Trophoblast cell (in vitro differentiated cells and primary cell): ENCODE measurements at regions not wholly inside any gene's neighbourhood (a gene's known extent, or its start where the extent isn't known, plus 50 kb on each side); places are given as distances from the start of the nearest gene placed in this dataset.

Experiments used
- DNase-seq, 2 donors: peaks; one replicate each; pipeline ENCODE4 v3.0.0-alpha.2; 2016
- H2AFZ ChIP-seq: 2 replicates; pipeline ENCODE4 v1.6.1; 2013; ENCODE audit warnings: low read length, moderate library complexity, mild to moderate bottlenecking; ENCODE audit not compliant: insufficient read depth, poor library complexity
- H2AK5ac ChIP-seq: 2 replicates; pipeline ENCODE4 v1.6.1; 2013; ENCODE audit warnings: mild to moderate bottlenecking, low read length
- H2BK120ac ChIP-seq: 2 replicates; pipeline ENCODE4 v1.6.1; 2013; ENCODE audit warnings: low read length, mild to moderate bottlenecking, moderate library complexity; ENCODE audit not compliant: insufficient read depth, poor library complexity
- H2BK12ac ChIP-seq: 2 replicates; pipeline ENCODE4 v1.6.1; 2013; ENCODE audit warnings: mild to moderate bottlenecking, low read length, moderate library complexity
- H2BK5ac ChIP-seq: 2 replicates; pipeline ENCODE4 v1.6.1; 2013; ENCODE audit warnings: low read length, low read depth, moderate library complexity, mild to moderate bottlenecking; ENCODE audit not compliant: poor library complexity
- H3K14ac ChIP-seq: 2 replicates; pipeline ENCODE4 v1.6.1; 2013; ENCODE audit warnings: mild to moderate bottlenecking, low read length
- H3K18ac ChIP-seq: 2 replicates; pipeline ENCODE4 v1.6.1; 2013; ENCODE audit warnings: mild to moderate bottlenecking, low read length
- H3K23ac ChIP-seq: 2 replicates; pipeline ENCODE4 v1.6.1; 2013; ENCODE audit warnings: low read length
- H3K27ac ChIP-seq: 2 replicates; pipeline ENCODE4 v1.5.1; 2013; ENCODE audit warnings: low read depth, mild to moderate bottlenecking, inconsistent platforms, low read length, moderate library complexity
- H3K27me3 ChIP-seq: 2 replicates; pipeline ENCODE4 v1.6.1; 2013; ENCODE audit warnings: inconsistent platforms, mild to moderate bottlenecking, low read length, moderate library complexity; ENCODE audit not compliant: insufficient read depth
- H3K36me3 ChIP-seq, 2 experiments: 1 replicate in 1 of 2; 2 replicates in 1 of 2; pipeline ENCODE4 v1.6.1; 2013; ENCODE audit warnings: low read length in 2 of 2, mild to moderate bottlenecking in 2 of 2, moderate library complexity in 1 of 2; ENCODE audit not compliant: insufficient read depth in 2 of 2, control insufficient read depth in 1 of 2
- H3K4ac ChIP-seq: 2 replicates; pipeline ENCODE4 v1.6.1; 2013; ENCODE audit warnings: low read depth, mild to moderate bottlenecking, low read length, moderate library complexity
- H3K4me1 ChIP-seq, 2 experiments: 1 replicate in 1 of 2; 2 replicates in 1 of 2; pipeline ENCODE4 v1.6.1; 2013; ENCODE audit warnings: low read length in 2 of 2, mild to moderate bottlenecking in 2 of 2, moderate library complexity in 1 of 2; ENCODE audit not compliant: insufficient read depth in 2 of 2, control insufficient read depth in 1 of 2
- H3K4me2 ChIP-seq: 2 replicates; pipeline ENCODE4 v1.6.1; 2013; ENCODE audit warnings: inconsistent platforms, mild to moderate bottlenecking, low read length, moderate library complexity
- H3K4me3 ChIP-seq: 2 replicates; pipeline ENCODE4 v1.5.1; 2013; ENCODE audit warnings: mild to moderate bottlenecking, low read depth, low read length, inconsistent platforms
- H3K79me1 ChIP-seq: one replicate; pipeline ENCODE4 v1.6.1; 2013; ENCODE audit warnings: low read length
- H3K79me2 ChIP-seq: 2 replicates; pipeline ENCODE4 v1.6.1; 2013; ENCODE audit warnings: low read length, mild to moderate bottlenecking; ENCODE audit not compliant: control insufficient read depth, insufficient read depth, poor library complexity
- H3K9ac ChIP-seq: 2 replicates; pipeline ENCODE4 v1.6.1; 2013; ENCODE audit warnings: mild to moderate bottlenecking, low read length
- H3K9me3 ChIP-seq: 2 replicates; pipeline ENCODE4 v1.6.1; 2013; ENCODE audit warnings: low read depth, mild to moderate bottlenecking, control low read depth, inconsistent platforms, low read length; ENCODE audit not compliant: insufficient read depth
- H4K12ac ChIP-seq: 2 replicates; pipeline ENCODE4 v1.6.1; 2013; ENCODE audit warnings: low read depth, mild to moderate bottlenecking, low read length, moderate library complexity
- H4K8ac ChIP-seq: 2 replicates; pipeline ENCODE4 v1.6.1; 2013; ENCODE audit warnings: low read depth, mild to moderate bottlenecking, low read length, moderate library complexity
- H4K91ac ChIP-seq: one replicate; pipeline ENCODE4 v1.6.1; 2013; ENCODE audit warnings: low read depth, mild to moderate bottlenecking, low read length, moderate library complexity
- WGBS: extraction: QIAGEN DNeasy Blood & Tissue Kit; methylation state at CpG from one replicate; pipeline ENCODE4 v1.1.7; 2013; ENCODE audit warnings: missing lambda C conversion rate; ENCODE audit not compliant: insufficient read length, insufficient coverage; ENCODE audit errors: extremely low coverage; 5-methylcytosine and 5-hydroxymethylcytosine counted together

- H3K36me3 ChIP-seq: no peaks in the 10 kb centered on the region
- H3K9ac ChIP-seq: no peak overlapping the region
- no peak overlapping the region for H4K91ac ChIP-seq
- H2BK5ac ChIP-seq: no peak overlapping the region
- H3K27me3 ChIP-seq: no peaks in the 10 kb centered on the region
- H2AK5ac ChIP-seq: no peak overlapping the region
- no peak overlapping the region for H2BK120ac ChIP-seq
- no peak overlapping the region for H2BK12ac ChIP-seq
- H3K4me3 ChIP-seq: no peak overlapping the region
- no peak overlapping the region for H3K14ac ChIP-seq
- peak in 1 of 2 donors; percentile 20 for DNase-seq
- H3K27ac ChIP-seq: no peak overlapping the region
- no peak overlapping the region for H3K4me2 ChIP-seq
- no peaks in the 10 kb centered on the region for H3K9me3 ChIP-seq
- H4K12ac ChIP-seq: no peak overlapping the region
- no CpG with 5 or more reads among the region's 2 CpGs for WGBS
- no peak overlapping the region for H4K8ac ChIP-seq
- no peaks in the 10 kb centered on the region for H3K4me1 ChIP-seq
- H3K18ac ChIP-seq: no peak overlapping the region
- H3K23ac ChIP-seq: no peak overlapping the region
- no peaks in the 10 kb centered on the region for H3K79me2 ChIP-seq
- no peaks in the 10 kb centered on the region for H3K79me1 ChIP-seq
- H2AFZ ChIP-seq: no peak overlapping the region
- no peak overlapping the region for H3K4ac ChIP-seq
These were observed 62.2 kb downstream of the SPANXN3 start for GRCh38 chrX:143455046-143455445.

GRCh38 chrX:143437439-143437838, 79.8 kb downstream of the SPANXN3 start:
- WGBS: no CpG with 5 or more reads among the region's 7 CpGs
- H3K79me1 ChIP-seq: no peaks in the 10 kb centered on the region
- H2AK5ac ChIP-seq: no peak overlapping the region
- no peaks in the 10 kb centered on the region for H3K9me3 ChIP-seq
- no peak overlapping the region for H2BK12ac ChIP-seq
- H4K8ac ChIP-seq: no peak overlapping the region
- no peak overlapping the region for H2AFZ ChIP-seq
- H3K4me1 ChIP-seq: no peaks in the 10 kb centered on the region
- H3K14ac ChIP-seq: no peak overlapping the region
- peak in 1 of 2 donors; percentile 11 for DNase-seq
- no peaks in the 10 kb centered on the region for H3K36me3 ChIP-seq
- no peaks in the 10 kb centered on the region for H3K79me2 ChIP-seq
- no peak overlapping the region for H4K91ac ChIP-seq
- no peak overlapping the region for H3K9ac ChIP-seq
- no peaks in the 10 kb centered on the region for H3K27me3 ChIP-seq
- no peak overlapping the region for H3K27ac ChIP-seq
- H3K4me2 ChIP-seq: no peak overlapping the region
- H2BK120ac ChIP-seq: no peak overlapping the region
- no peak overlapping the region for H3K4ac ChIP-seq
- H2BK5ac ChIP-seq: no peak overlapping the region
- H3K4me3 ChIP-seq: no peak overlapping the region
- no peak overlapping the region for H3K18ac ChIP-seq
- no peak overlapping the region for H4K12ac ChIP-seq
- no peak overlapping the region for H3K23ac ChIP-seq

GRCh38 chrX:143435916-143436315, 81.4 kb downstream of the SPANXN3 start:
- Histone ChIP-seq H3K27me3 (no peaks in the 10 kb centered on the region), H2BK120ac (no peak overlapping the region), H4K91ac (no peak overlapping the region), H3K36me3 (no peaks in the 10 kb centered on the region), H2AK5ac (no peak overlapping the region), H4K8ac (no peak overlapping the region), H3K4me1 (no peaks in the 10 kb centered on the region), H3K18ac (no peak overlapping the region), H3K23ac (no peak overlapping the region), H3K79me1 (no peaks in the 10 kb centered on the region), H3K9me3 (no peaks in the 10 kb centered on the region), H3K4ac (no peak overlapping the region), H3K4me2 (no peak overlapping the region), H2BK5ac (no peak overlapping the region), H2AFZ (no peak overlapping the region), H3K79me2 (no peaks in the 10 kb centered on the region), H3K27ac (no peak overlapping the region), H3K9ac (no peak overlapping the region), H4K12ac (no peak overlapping the region), H3K14ac (no peak overlapping the region), H2BK12ac (no peak overlapping the region), H3K4me3 (no peak overlapping the region)
- DNase-seq: no peak
- WGBS: no CpG with 5 or more reads among the region's 2 CpGs

GRCh38 chrX:143429811-143430210, 87.5 kb downstream of the SPANXN3 start:
- no peak overlapping the region for H2BK12ac ChIP-seq
- H3K14ac ChIP-seq: no peak overlapping the region
- no peak overlapping the region for H4K12ac ChIP-seq
- H3K4me3 ChIP-seq: no peak overlapping the region
- no peak overlapping the region for H4K8ac ChIP-seq
- H3K79me2 ChIP-seq: no peaks in the 10 kb centered on the region
- H2BK5ac ChIP-seq: no peak overlapping the region
- no peak overlapping the region for H3K4ac ChIP-seq
- H3K9ac ChIP-seq: no peak overlapping the region
- H3K27me3 ChIP-seq: no peaks in the 10 kb centered on the region
- no peak overlapping the region for H3K27ac ChIP-seq
- no peaks in the 10 kb centered on the region for H3K4me1 ChIP-seq
- no peaks in the 10 kb centered on the region for H3K36me3 ChIP-seq
- H3K4me2 ChIP-seq: no peak overlapping the region
- no peak overlapping the region for H4K91ac ChIP-seq
- no peak overlapping the region for H3K23ac ChIP-seq
- WGBS: no CpG with 5 or more reads among the region's 4 CpGs
- H2BK120ac ChIP-seq: no peak overlapping the region
- no peaks in the 10 kb centered on the region for H3K9me3 ChIP-seq
- no peaks in the 10 kb centered on the region for H3K79me1 ChIP-seq
- no peak overlapping the region for H2AK5ac ChIP-seq
- no peak overlapping the region for H3K18ac ChIP-seq
- no peak for DNase-seq
- H2AFZ ChIP-seq: no peak overlapping the region
